Neural cell (in vitro differentiated cells): ENCODE measurements at regions not wholly inside any gene's neighbourhood (a gene's known extent, or its start where the extent isn't known, plus 50 kb on each side); places are given as distances from the start of the nearest gene placed in this dataset.

Experiments used
- H2AFZ ChIP-seq: fragments of 200-600, 300-800 bp; sonication (generic), shearing (Covaris generic); 2 replicates; pipeline ENCODE4 v1.6.0; 2014; ENCODE audit warnings: low read depth, mild to moderate bottlenecking, antibody characterized with exemption, low read length, moderate library complexity
- H3F3A ChIP-seq: fragments of 200-600 bp; shearing (Covaris generic); 2 replicates; pipeline ENCODE4 v1.6.1; 2016; ENCODE audit warnings: mild to moderate bottlenecking, moderate library complexity, mixed read lengths, antibody characterized with exemption, low read length; ENCODE audit not compliant: insufficient read depth, poor library complexity, severe bottlenecking
- H3K27ac ChIP-seq: fragments of 200-600, 300-800 bp; sonication (generic), shearing (Covaris generic); 2 replicates; pipeline ENCODE4 v1.5.1; 2014; ENCODE audit warnings: mild to moderate bottlenecking, low read length, moderate library complexity
- H3K27me3 ChIP-seq: fragments of 300-800, 200-600 bp; sonication (generic), shearing (Covaris generic); 2 replicates; pipeline ENCODE4 v1.6.0; 2014; ENCODE audit warnings: mild to moderate bottlenecking, low read depth, low read length, moderate library complexity; ENCODE audit not compliant: insufficient read depth
- H3K36me3 ChIP-seq: fragments of 300-800, 200-600 bp; sonication (generic), shearing (Covaris generic); 2 replicates; pipeline ENCODE4 v1.5.1; 2014; ENCODE audit warnings: mild to moderate bottlenecking, antibody characterized with exemption, low read length, moderate library complexity; ENCODE audit not compliant: insufficient read depth
- H3K4me2 ChIP-seq: fragments of 300-800, 200-600 bp; sonication (generic), shearing (Covaris generic); 2 replicates; pipeline ENCODE4 v1.6.0; 2014; ENCODE audit warnings: mild to moderate bottlenecking, low read length
- H3K4me3 ChIP-seq: fragments of 300-800, 200-600 bp; sonication (generic), shearing (Covaris generic); 2 replicates; pipeline ENCODE4 v1.5.1; 2014; ENCODE audit warnings: mild to moderate bottlenecking, low read length, moderate library complexity
- H3K79me2 ChIP-seq: fragments of 200-600 bp; shearing (Covaris generic); replicated peaks from 2 replicates; pipeline ENCODE4 v1.6.0; 2014; ENCODE audit warnings: mild to moderate bottlenecking, low read length, moderate library complexity; ENCODE audit not compliant: insufficient read depth
- H3K9ac ChIP-seq: fragments of 300-800, 200-600 bp; sonication (generic), shearing (Covaris generic); 2 replicates; pipeline ENCODE4 v1.6.1; 2016; ENCODE audit warnings: mild to moderate bottlenecking, low read length, mixed read lengths
- H3K9me2 ChIP-seq: fragments of 200-600 bp; shearing (Covaris generic); 2 replicates; pipeline ENCODE4 v1.6.1; 2016; ENCODE audit warnings: mild to moderate bottlenecking, low read length, mixed read lengths; ENCODE audit not compliant: insufficient read depth
- H3K9me3 ChIP-seq: fragments of 200-600, 300-800 bp; sonication (generic), shearing (Covaris generic); 2 replicates; pipeline ENCODE4 v1.6.1; 2016; ENCODE audit warnings: mild to moderate bottlenecking, mixed run types, low read length, moderate library complexity, mixed read lengths
- H4K20me1 ChIP-seq: fragments of 200-600 bp; shearing (Covaris generic); 2 replicates; pipeline ENCODE4 v1.6.1; 2016; ENCODE audit warnings: mild to moderate bottlenecking, mixed run types; ENCODE audit not compliant: insufficient read depth
- CTCF ChIP-seq: fragments of 450-650 bp; IDR thresholded peaks from 2 replicates; pipeline ENCODE4 v1.5.1; 2014; ENCODE audit warnings: antibody characterized with exemption, mild to moderate bottlenecking, moderate library complexity; ENCODE audit not compliant: poor library complexity, severe bottlenecking
- EP300 ChIP-seq: fragments of 450-650 bp; conservative IDR thresholded peaks from 2 replicates; pipeline ENCODE4 v1.6.1; 2014; ENCODE audit warnings: antibody characterized with exemption, mild to moderate bottlenecking, moderate library complexity; ENCODE audit not compliant: poor library complexity, severe bottlenecking
- EZH2 ChIP-seq: fragments of 200-600, 300-800 bp; shearing (Covaris generic), sonication (generic); IDR thresholded peaks from 2 replicates; pipeline ENCODE4 v1.6.1; 2014; ENCODE audit warnings: antibody characterized with exemption, low read length, borderline replicate concordance, mild to moderate bottlenecking; ENCODE audit not compliant: insufficient read depth, poor library complexity, severe bottlenecking
- MXI1 ChIP-seq: fragments of 450-650 bp; conservative IDR thresholded peaks from 2 replicates; pipeline ENCODE4 v1.6.1; 2014; ENCODE audit warnings: antibody characterized with exemption, mild to moderate bottlenecking; ENCODE audit not compliant: poor library complexity, severe bottlenecking
- POLR2AphosphoS5 ChIP-seq: IDR thresholded peaks from 2 replicates; pipeline ENCODE4 v1.6.1; 2012
- RAD21 ChIP-seq: fragments of 450-650 bp; conservative IDR thresholded peaks from 2 replicates; pipeline ENCODE4 v1.6.1; 2014; ENCODE audit warnings: antibody characterized with exemption, mild to moderate bottlenecking, moderate library complexity
- SMC3 ChIP-seq: fragments of 450-650 bp; conservative IDR thresholded peaks from 2 replicates; pipeline ENCODE4 v1.6.1; 2014; ENCODE audit warnings: antibody characterized with exemption, mild to moderate bottlenecking, moderate library complexity; ENCODE audit not compliant: poor library complexity
- TAF1 ChIP-seq: IDR thresholded peaks from 2 replicates; pipeline ENCODE4 v1.6.1; 2012; ENCODE audit warnings: low read depth
- TF ChIP-seq, protein P1 (sequence below): IDR thresholded peaks from 2 replicates; pipeline ENCODE4 v1.6.1; 2012; ENCODE audit warnings: borderline replicate concordance

- Histone ChIP-seq H3K36me3 (no peaks in the 10 kb centered on the region), H3K4me3 (no peak overlapping the region), H2AFZ (no peak overlapping the region), H3K9me3 (no peaks in the 10 kb centered on the region), H3K9me2 (no peaks in the 10 kb centered on the region), H4K20me1 (no peaks in the 10 kb centered on the region), H3K79me2 (no peaks in the 10 kb centered on the region), H3K4me2 (no peak overlapping the region), H3K9ac (no peak overlapping the region), H3K27ac (no peak overlapping the region), H3F3A (no peaks in the 10 kb centered on the region), H3K27me3 (no peaks in the 10 kb centered on the region)
- TF ChIP-seq TAF1, result no peak
- TF ChIP-seq EZH2, result no peak
- TF ChIP-seq MXI1, result no peak
- TF ChIP-seq CTCF, result no peak
Observed at GRCh38 chr10:36516281-36516680, 609.1 kb upstream of the ANKRD30A start.

DNA sequence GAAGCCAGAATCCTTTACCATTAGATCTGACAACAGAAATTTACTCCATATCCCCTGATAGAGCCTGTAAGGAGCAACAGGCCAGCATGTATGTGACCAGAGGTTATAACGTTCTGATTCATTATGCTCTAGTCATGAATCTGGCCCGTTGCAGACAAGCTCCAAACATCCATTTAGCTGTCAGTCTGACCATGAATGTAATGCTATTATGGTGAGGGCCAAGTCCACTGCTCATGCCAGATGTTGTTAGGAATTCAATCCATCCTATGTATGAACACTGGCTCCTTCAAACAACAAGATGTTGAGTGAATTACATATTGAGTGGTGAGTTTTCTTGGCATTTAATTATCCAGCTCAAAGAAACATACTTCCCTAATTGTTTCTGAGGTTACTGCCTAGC, 610.1 kb upstream of the ANKRD30A start:
- H3K27ac ChIP-seq, result no peak overlapping the region
- no peaks in the 10 kb centered on the region for H3K79me2 ChIP-seq
- TF ChIP-seq CTCF (no peak), SMC3 (no peak), POLR2AphosphoS5 (no peak), RAD21 (no peak), EP300 (no peak), EZH2 (no peak), TAF1 (no peak), MXI1 (no peak)
- TF ChIP-seq, protein P1, sequence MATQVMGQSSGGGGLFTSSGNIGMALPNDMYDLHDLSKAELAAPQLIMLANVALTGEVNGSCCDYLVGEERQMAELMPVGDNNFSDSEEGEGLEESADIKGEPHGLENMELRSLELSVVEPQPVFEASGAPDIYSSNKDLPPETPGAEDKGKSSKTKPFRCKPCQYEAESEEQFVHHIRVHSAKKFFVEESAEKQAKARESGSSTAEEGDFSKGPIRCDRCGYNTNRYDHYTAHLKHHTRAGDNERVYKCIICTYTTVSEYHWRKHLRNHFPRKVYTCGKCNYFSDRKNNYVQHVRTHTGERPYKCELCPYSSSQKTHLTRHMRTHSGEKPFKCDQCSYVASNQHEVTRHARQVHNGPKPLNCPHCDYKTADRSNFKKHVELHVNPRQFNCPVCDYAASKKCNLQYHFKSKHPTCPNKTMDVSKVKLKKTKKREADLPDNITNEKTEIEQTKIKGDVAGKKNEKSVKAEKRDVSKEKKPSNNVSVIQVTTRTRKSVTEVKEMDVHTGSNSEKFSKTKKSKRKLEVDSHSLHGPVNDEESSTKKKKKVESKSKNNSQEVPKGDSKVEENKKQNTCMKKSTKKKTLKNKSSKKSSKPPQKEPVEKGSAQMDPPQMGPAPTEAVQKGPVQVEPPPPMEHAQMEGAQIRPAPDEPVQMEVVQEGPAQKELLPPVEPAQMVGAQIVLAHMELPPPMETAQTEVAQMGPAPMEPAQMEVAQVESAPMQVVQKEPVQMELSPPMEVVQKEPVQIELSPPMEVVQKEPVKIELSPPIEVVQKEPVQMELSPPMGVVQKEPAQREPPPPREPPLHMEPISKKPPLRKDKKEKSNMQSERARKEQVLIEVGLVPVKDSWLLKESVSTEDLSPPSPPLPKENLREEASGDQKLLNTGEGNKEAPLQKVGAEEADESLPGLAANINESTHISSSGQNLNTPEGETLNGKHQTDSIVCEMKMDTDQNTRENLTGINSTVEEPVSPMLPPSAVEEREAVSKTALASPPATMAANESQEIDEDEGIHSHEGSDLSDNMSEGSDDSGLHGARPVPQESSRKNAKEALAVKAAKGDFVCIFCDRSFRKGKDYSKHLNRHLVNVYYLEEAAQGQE, result no peak

More for the DNA sequence above, 610.1 kb upstream of the ANKRD30A start:
- Histone ChIP-seq H3K36me3 (no peaks in the 10 kb centered on the region), H4K20me1 (no peaks in the 10 kb centered on the region), H3F3A (no peaks in the 10 kb centered on the region), H3K9me3 (no peaks in the 10 kb centered on the region), H3K4me2 (no peak overlapping the region), H3K4me3 (no peak overlapping the region), H3K9me2 (no peaks in the 10 kb centered on the region), H3K27me3 (no peaks in the 10 kb centered on the region), H3K9ac (no peak overlapping the region), H2AFZ (no peak overlapping the region)
